ENCODE measurements at regions not wholly inside any gene's neighbourhood (a gene's known extent, or its start where the extent isn't known, plus 50 kb on each side); places are given as distances from the start of the nearest gene placed in this dataset.

DNA sequence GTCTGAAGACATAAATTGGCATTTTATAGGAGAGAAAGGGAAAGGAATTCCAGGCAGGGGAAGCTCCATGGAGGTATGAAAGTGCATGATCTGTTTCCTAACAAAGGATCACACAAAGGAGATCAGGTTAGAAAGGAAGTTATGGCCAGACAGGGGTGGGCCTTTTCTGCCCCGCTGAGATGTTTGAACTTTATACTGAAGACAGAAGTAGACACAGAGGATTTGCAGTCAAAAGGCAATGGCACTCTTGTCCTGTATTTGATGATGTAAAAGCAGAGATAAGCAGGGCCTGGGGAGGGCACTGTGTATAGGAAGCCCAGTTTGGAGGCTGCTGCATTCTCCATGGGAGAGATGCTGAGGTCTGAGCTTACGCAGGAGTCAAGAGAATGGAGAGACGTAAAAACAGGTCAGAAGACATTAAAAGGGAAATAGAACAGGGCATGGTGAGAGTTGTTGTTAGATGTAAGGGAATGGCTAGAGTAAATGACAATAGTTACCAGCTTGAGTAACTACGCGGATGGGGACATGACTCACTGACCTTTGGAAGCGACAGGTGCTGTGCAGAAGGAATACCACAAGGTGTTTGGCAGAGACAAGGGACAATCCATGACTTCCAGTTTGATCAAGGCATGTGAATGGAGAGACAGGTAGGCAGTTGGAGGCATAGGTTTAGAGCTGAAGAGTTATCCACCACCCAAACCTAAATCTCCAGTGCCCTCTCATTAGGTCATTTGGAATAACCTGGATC, 190.6 kb upstream of the SASH1 start:
- no peak for ATAC-seq (ENCODE audit: insufficient read depth, low read depth)
- TF ChIP-seq EZH2 (IDR thresholded peaks at IDR 0.05; ENCODE audit: borderline replicate concordance, low read depth, low read length, severe bottlenecking) (no peak), CTCF (IDR thresholded peaks at IDR 0.05; ENCODE audit: borderline replicate concordance, extremely low read depth, low read length, poor library complexity, severe bottlenecking) (no peak)

GRCh38 chr6:148154668-148155067, 188.0 kb upstream of the SASH1 start:
- no peaks in the 10 kb centered on the region for H3K79me2 ChIP-seq (ENCODE audit: insufficient read depth, low read length)
- TF ChIP-seq CTCF (IDR thresholded peaks at IDR 0.05; ENCODE audit: borderline replicate concordance, extremely low read depth, low read length, poor library complexity, severe bottlenecking) (no peak), EZH2 (IDR thresholded peaks at IDR 0.05; ENCODE audit: borderline replicate concordance, low read depth, low read length, severe bottlenecking) (no peak)
- no peak overlapping the region for H3K9ac ChIP-seq (ENCODE audit: low read depth, low read length)
- no peaks in the 10 kb centered on the region for H3K4me1 ChIP-seq (ENCODE audit: insufficient read depth, low read length)
- peaks cover 27% of the 10 kb centered on the region for H3K27me3 ChIP-seq (ENCODE audit: insufficient read depth, low read length, poor library complexity)
- H4K20me1 ChIP-seq (ENCODE audit: insufficient read depth, low read length) = no peaks in the 10 kb centered on the region
- no peak overlapping the region for H3K4me3 ChIP-seq (ENCODE audit: low read depth in 1 of 2, low read length in 2 of 2)
- H3K4me2 ChIP-seq (ENCODE audit: insufficient read depth, low read length) = no peak overlapping the region
- no peak overlapping the region for H2AFZ ChIP-seq (ENCODE audit: low read depth, low read length)
- DNase-seq = no peak
- no peak overlapping the region for H3K27ac ChIP-seq (ENCODE audit: low read length)
- H3K9me3 ChIP-seq (ENCODE audit: insufficient read depth, low read length, severe bottlenecking) = no peaks in the 10 kb centered on the region
- ATAC-seq (ENCODE audit: insufficient read depth, low read depth) = no peak
- no peaks in the 10 kb centered on the region for H3K36me3 ChIP-seq (ENCODE audit: insufficient read depth, low read length)

More for the DNA sequence above, 190.6 kb upstream of the SASH1 start:
- no peaks in the 10 kb centered on the region for H4K20me1 ChIP-seq (ENCODE audit: insufficient read depth, low read length)
- H3K79me2 ChIP-seq (ENCODE audit: insufficient read depth, low read length) = no peaks in the 10 kb centered on the region
- no peak for DNase-seq
- H3K9ac ChIP-seq (ENCODE audit: low read depth, low read length) = no peak overlapping the region
- peaks cover 27% of the 10 kb centered on the region for H3K27me3 ChIP-seq (ENCODE audit: insufficient read depth, low read length, poor library complexity)
- H3K36me3 ChIP-seq (ENCODE audit: insufficient read depth, low read length) = no peaks in the 10 kb centered on the region
- no peaks in the 10 kb centered on the region for H3K4me1 ChIP-seq (ENCODE audit: insufficient read depth, low read length)
- H2AFZ ChIP-seq (ENCODE audit: low read depth, low read length) = no peak overlapping the region
- no peaks in the 10 kb centered on the region for H3K9me3 ChIP-seq (ENCODE audit: insufficient read depth, low read length, severe bottlenecking)
- H3K27ac ChIP-seq (ENCODE audit: low read length) = no peak overlapping the region
- no peak overlapping the region for H3K4me3 ChIP-seq (ENCODE audit: low read depth in 1 of 2, low read length in 2 of 2)
- H3K4me2 ChIP-seq (ENCODE audit: insufficient read depth, low read length) = no peak overlapping the region

DNA sequence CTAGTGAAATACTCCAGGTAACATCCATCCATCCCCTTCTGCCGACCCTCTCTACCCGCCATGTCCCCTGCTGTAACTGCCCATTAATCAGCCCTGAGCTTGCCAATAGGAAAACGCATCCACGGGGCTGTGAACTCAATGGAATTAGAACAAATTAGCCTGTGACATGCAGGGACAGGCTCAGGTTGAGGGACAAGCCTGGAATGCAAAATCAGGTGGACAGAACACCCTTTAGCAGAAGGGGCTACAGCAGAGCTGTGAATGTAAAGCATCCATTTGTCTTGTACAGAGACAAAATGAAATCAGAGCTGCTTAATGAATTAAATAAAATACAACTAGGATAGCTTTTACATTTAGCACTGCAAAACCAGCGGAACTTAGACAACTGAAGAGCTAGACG, 187.3 kb upstream of the SASH1 start:
- H3K4me1 ChIP-seq (ENCODE audit: insufficient read depth, low read length) = no peaks in the 10 kb centered on the region
- no peak for ATAC-seq (ENCODE audit: insufficient read depth, low read depth)

More for the DNA sequence above, 187.3 kb upstream of the SASH1 start:
- Histone ChIP-seq H3K4me2 (ENCODE audit: insufficient read depth, low read length) (no peak overlapping the region), H3K27ac (ENCODE audit: low read length) (no peak overlapping the region), H3K9ac (ENCODE audit: low read depth, low read length) (no peak overlapping the region), H3K36me3 (ENCODE audit: insufficient read depth, low read length) (no peaks in the 10 kb centered on the region), H4K20me1 (ENCODE audit: insufficient read depth, low read length) (no peaks in the 10 kb centered on the region), H3K79me2 (ENCODE audit: insufficient read depth, low read length) (no peaks in the 10 kb centered on the region), H3K27me3 (ENCODE audit: insufficient read depth, low read length, poor library complexity) (peaks cover 25% of the 10 kb centered on the region), H3K9me3 (ENCODE audit: insufficient read depth, low read length, severe bottlenecking) (no peaks in the 10 kb centered on the region), H3K4me3 (ENCODE audit: low read depth in 1 of 2, low read length in 2 of 2) (no peak overlapping the region), H2AFZ (ENCODE audit: low read depth, low read length) (no peak overlapping the region)
- TF ChIP-seq EZH2 (IDR thresholded peaks at IDR 0.05; ENCODE audit: borderline replicate concordance, low read depth, low read length, severe bottlenecking) (no peak), CTCF (IDR thresholded peaks at IDR 0.05; ENCODE audit: borderline replicate concordance, extremely low read depth, low read length, poor library complexity, severe bottlenecking) (no peak)
- DNase-seq = no peak
